ENCODE measurements at regions not wholly inside any gene's neighbourhood (a gene's known extent, or its start where the extent isn't known, plus 50 kb on each side); places are given as distances from the start of the nearest gene placed in this dataset.
"Not testable (repeated sequence)": the region's sequence is repeated elsewhere in the genome, so short reads cannot be mapped to it uniquely, and the experiment has no call there.

GRCh38 chrX:10990418-10990817, 120.7 kb upstream of the HCCS start:
- Histone ChIP-seq H3K4me3 (ENCODE audit: low read depth, low read length) (no peak overlapping the region), H2AFZ (no peak overlapping the region), H3K27me3 (ENCODE audit: control insufficient read depth, insufficient read depth, low read length) (no peaks in the 10 kb centered on the region), H3K9me3 (ENCODE audit: control insufficient read depth, low read length) (no peaks in the 10 kb centered on the region), H3K27ac (no peak overlapping the region), H3K4me2 (ENCODE audit: low read length) (no peak overlapping the region), H3K9ac (no peak overlapping the region), H3K36me3 (ENCODE audit: control insufficient read depth, insufficient read depth, low read length) (no peaks in the 10 kb centered on the region), H3K79me2 (no peaks in the 10 kb centered on the region), H3K4me1 (no peaks in the 10 kb centered on the region)
- TF ChIP-seq, protein P1, sequence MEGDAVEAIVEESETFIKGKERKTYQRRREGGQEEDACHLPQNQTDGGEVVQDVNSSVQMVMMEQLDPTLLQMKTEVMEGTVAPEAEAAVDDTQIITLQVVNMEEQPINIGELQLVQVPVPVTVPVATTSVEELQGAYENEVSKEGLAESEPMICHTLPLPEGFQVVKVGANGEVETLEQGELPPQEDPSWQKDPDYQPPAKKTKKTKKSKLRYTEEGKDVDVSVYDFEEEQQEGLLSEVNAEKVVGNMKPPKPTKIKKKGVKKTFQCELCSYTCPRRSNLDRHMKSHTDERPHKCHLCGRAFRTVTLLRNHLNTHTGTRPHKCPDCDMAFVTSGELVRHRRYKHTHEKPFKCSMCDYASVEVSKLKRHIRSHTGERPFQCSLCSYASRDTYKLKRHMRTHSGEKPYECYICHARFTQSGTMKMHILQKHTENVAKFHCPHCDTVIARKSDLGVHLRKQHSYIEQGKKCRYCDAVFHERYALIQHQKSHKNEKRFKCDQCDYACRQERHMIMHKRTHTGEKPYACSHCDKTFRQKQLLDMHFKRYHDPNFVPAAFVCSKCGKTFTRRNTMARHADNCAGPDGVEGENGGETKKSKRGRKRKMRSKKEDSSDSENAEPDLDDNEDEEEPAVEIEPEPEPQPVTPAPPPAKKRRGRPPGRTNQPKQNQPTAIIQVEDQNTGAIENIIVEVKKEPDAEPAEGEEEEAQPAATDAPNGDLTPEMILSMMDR (IDR thresholded peaks at IDR 0.05), result no peak

- no peak overlapping the region for H3K4me2 ChIP-seq (ENCODE audit: low read length)
- no peaks in the 10 kb centered on the region for H3K79me2 ChIP-seq
- no peaks in the 10 kb centered on the region for H3K9me3 ChIP-seq (ENCODE audit: control insufficient read depth, low read length)
- no peaks in the 10 kb centered on the region for H3K36me3 ChIP-seq (ENCODE audit: control insufficient read depth, insufficient read depth, low read length)
- H3K4me3 ChIP-seq (ENCODE audit: low read depth, low read length), result no peak overlapping the region
- no peaks in the 10 kb centered on the region for H3K4me1 ChIP-seq
- no peak overlapping the region for H3K27ac ChIP-seq
- TF ChIP-seq, protein P1 (IDR thresholded peaks at IDR 0.05), result no peak
- no peak overlapping the region for H3K9ac ChIP-seq
- no peak overlapping the region for H2AFZ ChIP-seq
- no peaks in the 10 kb centered on the region for H3K27me3 ChIP-seq (ENCODE audit: control insufficient read depth, insufficient read depth, low read length)
Measured at GRCh38 chrX:10990976-10991375, 120.2 kb upstream of the HCCS start.

DNA sequence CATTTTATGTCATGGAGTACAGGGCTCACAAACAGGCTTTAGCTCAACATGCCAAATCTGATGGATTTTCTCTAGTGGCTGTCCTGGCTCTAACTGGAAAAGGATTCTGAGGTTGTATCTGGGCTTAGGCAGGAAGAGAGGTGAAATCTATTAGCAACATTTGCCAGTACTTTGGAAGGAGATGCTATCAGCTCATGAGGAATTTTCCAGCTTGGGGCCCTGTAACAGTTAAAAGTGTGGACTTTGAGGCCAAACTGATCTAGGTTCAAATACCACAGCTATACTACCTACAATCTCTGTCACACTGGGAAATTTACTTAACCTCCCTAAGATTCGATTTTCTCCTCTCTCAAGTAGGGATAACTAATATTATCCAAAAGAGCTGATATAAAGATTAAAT, 119.0 kb upstream of the HCCS start:
- Histone ChIP-seq H2AFZ (no peak overlapping the region), H3K9ac (no peak overlapping the region), H3K4me3 (ENCODE audit: low read depth, low read length) (no peak overlapping the region), H3K27ac (no peak overlapping the region), H3K9me3 (ENCODE audit: control insufficient read depth, low read length) (no peaks in the 10 kb centered on the region), H3K79me2 (no peaks in the 10 kb centered on the region), H3K4me2 (ENCODE audit: low read length) (no peak overlapping the region), H3K36me3 (ENCODE audit: control insufficient read depth, insufficient read depth, low read length) (no peaks in the 10 kb centered on the region), H3K27me3 (ENCODE audit: control insufficient read depth, insufficient read depth, low read length) (no peaks in the 10 kb centered on the region), H3K4me1 (no peaks in the 10 kb centered on the region)
- TF ChIP-seq, protein P1 (IDR thresholded peaks at IDR 0.05), result no peak

- not testable (repeated sequence) for H3K9ac ChIP-seq; H3K79me2 ChIP-seq; H3K4me1 ChIP-seq; H3K4me3 ChIP-seq (ENCODE audit: low read depth, low read length); H3K27ac ChIP-seq; H3K36me3 ChIP-seq (ENCODE audit: control insufficient read depth, insufficient read depth, low read length); H2AFZ ChIP-seq; H3K9me3 ChIP-seq (ENCODE audit: control insufficient read depth, low read length); H3K27me3 ChIP-seq (ENCODE audit: control insufficient read depth, insufficient read depth, low read length); H3K4me2 ChIP-seq (ENCODE audit: low read length)
Measured at GRCh38 chrX:11007076-11007475, 104.1 kb upstream of the HCCS start.

- Histone ChIP-seq H3K4me1 (no peaks in the 10 kb centered on the region), H3K27ac (no peak overlapping the region), H3K4me2 (ENCODE audit: low read length) (no peak overlapping the region), H3K9me3 (ENCODE audit: control insufficient read depth, low read length) (no peaks in the 10 kb centered on the region), H3K9ac (no peak overlapping the region), H3K79me2 (no peaks in the 10 kb centered on the region), H3K27me3 (ENCODE audit: control insufficient read depth, insufficient read depth, low read length) (no peaks in the 10 kb centered on the region), H3K36me3 (ENCODE audit: control insufficient read depth, insufficient read depth, low read length) (no peaks in the 10 kb centered on the region), H3K4me3 (ENCODE audit: low read depth, low read length) (no peak overlapping the region), H2AFZ (no peak overlapping the region)
- TF ChIP-seq, protein P1 (IDR thresholded peaks at IDR 0.05), result no peak
Measured at GRCh38 chrX:11010476-11010875, 100.7 kb upstream of the HCCS start.
